ENCODE measurements at regions not wholly inside any gene's neighbourhood (a gene's known extent, or its start where the extent isn't known, plus 50 kb on each side); places are given as distances from the start of the nearest gene placed in this dataset.

GRCh38 chr13:50715402-50716146, 127.9 kb downstream of the DLEU7 start:
- no peaks in the 10 kb centered on the region for H3K27me3 ChIP-seq (ENCODE audit: control insufficient read depth, insufficient read depth, low read length)
- H3K4me3 ChIP-seq (ENCODE audit: low read depth, low read length), result no peak overlapping the region
- no peak overlapping the region for H3K9ac ChIP-seq (ENCODE audit: low read depth, low read length)
- no peaks in the 10 kb centered on the region for H3K4me1 ChIP-seq (ENCODE audit: control insufficient read depth, insufficient read depth, low read length)
- H3K27ac ChIP-seq (ENCODE audit: low read depth, low read length), result no peak overlapping the region
- H3K9me3 ChIP-seq (ENCODE audit: control insufficient read depth, insufficient read depth, low read length), result no peaks in the 10 kb centered on the region
- no peaks in the 10 kb centered on the region for H3K36me3 ChIP-seq (ENCODE audit: control insufficient read depth, insufficient read depth, low read length)

- Histone ChIP-seq H3K27me3 (ENCODE audit: control insufficient read depth, insufficient read depth, low read length) (no peaks in the 10 kb centered on the region), H3K9me3 (ENCODE audit: control insufficient read depth, insufficient read depth, low read length) (no peaks in the 10 kb centered on the region), H3K4me1 (ENCODE audit: control insufficient read depth, insufficient read depth, low read length) (no peaks in the 10 kb centered on the region), H3K4me3 (ENCODE audit: low read depth, low read length) (no peak overlapping the region), H3K36me3 (ENCODE audit: control insufficient read depth, insufficient read depth, low read length) (no peaks in the 10 kb centered on the region), H3K27ac (ENCODE audit: low read depth, low read length) (no peak overlapping the region), H3K9ac (ENCODE audit: low read depth, low read length) (no peak overlapping the region)
These were observed 122.4 kb downstream of the DLEU7 start for GRCh38 chr13:50720861-50721671.

GRCh38 chr13:50721672-50721992, 121.9 kb downstream of the DLEU7 start:
- no peaks in the 10 kb centered on the region for H3K9me3 ChIP-seq (ENCODE audit: control insufficient read depth, insufficient read depth, low read length)
- no peak overlapping the region for H3K4me3 ChIP-seq (ENCODE audit: low read depth, low read length)
- H3K36me3 ChIP-seq (ENCODE audit: control insufficient read depth, insufficient read depth, low read length), result no peaks in the 10 kb centered on the region
- H3K9ac ChIP-seq (ENCODE audit: low read depth, low read length), result no peak overlapping the region
- no peaks in the 10 kb centered on the region for H3K4me1 ChIP-seq (ENCODE audit: control insufficient read depth, insufficient read depth, low read length)
- H3K27me3 ChIP-seq (ENCODE audit: control insufficient read depth, insufficient read depth, low read length), result no peaks in the 10 kb centered on the region
- no peak overlapping the region for H3K27ac ChIP-seq (ENCODE audit: low read depth, low read length)

- Histone ChIP-seq H3K4me1 (ENCODE audit: control insufficient read depth, insufficient read depth, low read length) (no peaks in the 10 kb centered on the region), H3K9me3 (ENCODE audit: control insufficient read depth, insufficient read depth, low read length) (no peaks in the 10 kb centered on the region), H3K4me3 (ENCODE audit: low read depth, low read length) (no peak overlapping the region), H3K27me3 (ENCODE audit: control insufficient read depth, insufficient read depth, low read length) (no peaks in the 10 kb centered on the region), H3K27ac (ENCODE audit: low read depth, low read length) (no peak overlapping the region), H3K36me3 (ENCODE audit: control insufficient read depth, insufficient read depth, low read length) (no peaks in the 10 kb centered on the region), H3K9ac (ENCODE audit: low read depth, low read length) (no peak overlapping the region)
These were observed 120.9 kb downstream of the DLEU7 start for GRCh38 chr13:50722440-50723125.

GRCh38 chr13:50724438-50724837, 119.1 kb downstream of the DLEU7 start:
- Histone ChIP-seq H3K27me3 (ENCODE audit: control insufficient read depth, insufficient read depth, low read length) (no peaks in the 10 kb centered on the region), H3K4me1 (ENCODE audit: control insufficient read depth, insufficient read depth, low read length) (no peaks in the 10 kb centered on the region), H3K4me3 (ENCODE audit: low read depth, low read length) (no peak overlapping the region), H3K36me3 (ENCODE audit: control insufficient read depth, insufficient read depth, low read length) (no peaks in the 10 kb centered on the region), H3K9ac (ENCODE audit: low read depth, low read length) (no peak overlapping the region), H3K9me3 (ENCODE audit: control insufficient read depth, insufficient read depth, low read length) (0 out of 2 replicates have a peak, but pooled peaks cover 3% of the 10 kb centered on the region), H3K27ac (ENCODE audit: low read depth, low read length) (no peak overlapping the region)

GRCh38 chr13:50724913-50725312, 118.6 kb downstream of the DLEU7 start:
- H3K9ac ChIP-seq (ENCODE audit: low read depth, low read length), result no peak overlapping the region
- no peak overlapping the region for H3K27ac ChIP-seq (ENCODE audit: low read depth, low read length)
- no peaks in the 10 kb centered on the region for H3K36me3 ChIP-seq (ENCODE audit: control insufficient read depth, insufficient read depth, low read length)
- 0 out of 2 replicates have a peak, but pooled peaks cover 3% of the 10 kb centered on the region for H3K9me3 ChIP-seq (ENCODE audit: control insufficient read depth, insufficient read depth, low read length)
- no peaks in the 10 kb centered on the region for H3K27me3 ChIP-seq (ENCODE audit: control insufficient read depth, insufficient read depth, low read length)
- H3K4me1 ChIP-seq (ENCODE audit: control insufficient read depth, insufficient read depth, low read length), result no peaks in the 10 kb centered on the region
- H3K4me3 ChIP-seq (ENCODE audit: low read depth, low read length), result no peak overlapping the region

- Histone ChIP-seq H3K27ac (ENCODE audit: low read depth, low read length) (no peak overlapping the region), H3K4me3 (ENCODE audit: low read depth, low read length) (no peak overlapping the region)
These were observed 117.3 kb downstream of the DLEU7 start for GRCh38 chr13:50726164-50726563.

GRCh38 chr13:50729177-50729576, 114.3 kb downstream of the DLEU7 start:
- Histone ChIP-seq H3K9me3 (ENCODE audit: control insufficient read depth, insufficient read depth, low read length) (0 out of 2 replicates have a peak, but pooled peaks cover 11% of the 10 kb centered on the region), H3K4me1 (ENCODE audit: control insufficient read depth, insufficient read depth, low read length) (no peaks in the 10 kb centered on the region), H3K27me3 (ENCODE audit: control insufficient read depth, insufficient read depth, low read length) (no peaks in the 10 kb centered on the region), H3K4me3 (ENCODE audit: low read depth, low read length) (no peak overlapping the region), H3K9ac (ENCODE audit: low read depth, low read length) (no peak overlapping the region), H3K36me3 (ENCODE audit: control insufficient read depth, insufficient read depth, low read length) (no peaks in the 10 kb centered on the region), H3K27ac (ENCODE audit: low read depth, low read length) (no peak overlapping the region)

More at GRCh38 chr13:50726164-50726563, 117.3 kb downstream of the DLEU7 start:
- H3K27me3 ChIP-seq (ENCODE audit: control insufficient read depth, insufficient read depth, low read length), result no peaks in the 10 kb centered on the region
- H3K36me3 ChIP-seq (ENCODE audit: control insufficient read depth, insufficient read depth, low read length), result no peaks in the 10 kb centered on the region
- H3K9ac ChIP-seq (ENCODE audit: low read depth, low read length), result no peak overlapping the region
- no peaks in the 10 kb centered on the region for H3K4me1 ChIP-seq (ENCODE audit: control insufficient read depth, insufficient read depth, low read length)
- H3K9me3 ChIP-seq (ENCODE audit: control insufficient read depth, insufficient read depth, low read length), result 0 out of 2 replicates have a peak, but pooled peaks cover 10% of the 10 kb centered on the region

- no peak overlapping the region for H3K27ac ChIP-seq (ENCODE audit: low read depth, low read length)
- H3K4me3 ChIP-seq (ENCODE audit: low read depth, low read length), result no peak overlapping the region
- no peak overlapping the region for H3K9ac ChIP-seq (ENCODE audit: low read depth, low read length)
- H3K4me1 ChIP-seq (ENCODE audit: control insufficient read depth, insufficient read depth, low read length), result no peaks in the 10 kb centered on the region
- H3K36me3 ChIP-seq (ENCODE audit: control insufficient read depth, insufficient read depth, low read length), result no peaks in the 10 kb centered on the region
- 0 out of 2 replicates have a peak, but pooled peaks cover 11% of the 10 kb centered on the region for H3K9me3 ChIP-seq (ENCODE audit: control insufficient read depth, insufficient read depth, low read length)
- no peaks in the 10 kb centered on the region for H3K27me3 ChIP-seq (ENCODE audit: control insufficient read depth, insufficient read depth, low read length)
These were observed 112.8 kb downstream of the DLEU7 start for GRCh38 chr13:50730496-50731351.

- no peaks in the 10 kb centered on the region for H3K36me3 ChIP-seq (ENCODE audit: control insufficient read depth, insufficient read depth, low read length)
- no peaks in the 10 kb centered on the region for H3K27me3 ChIP-seq (ENCODE audit: control insufficient read depth, insufficient read depth, low read length)
- H3K9me3 ChIP-seq (ENCODE audit: control insufficient read depth, insufficient read depth, low read length), result 0 out of 2 replicates have a peak, but pooled peaks cover 11% of the 10 kb centered on the region
- H3K9ac ChIP-seq (ENCODE audit: low read depth, low read length), result no peak overlapping the region
- no peak overlapping the region for H3K4me3 ChIP-seq (ENCODE audit: low read depth, low read length)
- no peak overlapping the region for H3K27ac ChIP-seq (ENCODE audit: low read depth, low read length)
- H3K4me1 ChIP-seq (ENCODE audit: control insufficient read depth, insufficient read depth, low read length), result no peaks in the 10 kb centered on the region
These were observed 112.1 kb downstream of the DLEU7 start for GRCh38 chr13:50731400-50731799.

Data from HUES48 (cell line).